ENCODE measurements at regions not wholly inside any gene's neighbourhood (a gene's known extent, or its start where the extent isn't known, plus 50 kb on each side); places are given as distances from the start of the nearest gene placed in this dataset.

- DNase-seq (ENCODE audit: extremely low spot score) = no peak
- POLR2A ChIA-PET = no interaction called here
- TF ChIP-seq SP1 (IDR thresholded peaks at IDR 0.05) (no peak), FOXA1 (IDR thresholded peaks at IDR 0.05) (no peak), LEF1 (IDR thresholded peaks at IDR 0.05; ENCODE audit: borderline replicate concordance) (no peak), L3MBTL2 (conservative IDR thresholded peaks at IDR 0.05) (no peak), BHLHE40 (IDR thresholded peaks at IDR 0.05; ENCODE audit: borderline replicate concordance) (no peak), CTBP1 (IDR thresholded peaks at IDR 0.05; ENCODE audit: borderline replicate concordance) (no peak)
- CTCF ChIA-PET = interaction anchor here (0.5 kb wide), 1 partner anchor 315 kb away, joined by 3 read pairs; no protein-coding TSS in a partner anchor
These were observed 641.9 kb upstream of the RBFOX1 start for GRCh38 chr16:6690741-6691140.

- no peak for DNase-seq (ENCODE audit: extremely low spot score)
- CTCF ChIA-PET = no interaction called here
- POLR2A ChIA-PET = no interaction called here
- no peak for TF ChIP-seq ELF4 (IDR thresholded peaks at IDR 0.05)
- TF ChIP-seq LEF1 (IDR thresholded peaks at IDR 0.05; ENCODE audit: borderline replicate concordance) = no peak
- TF ChIP-seq TARDBP (IDR thresholded peaks at IDR 0.05) = no peak
- no peak for TF ChIP-seq NFRKB (IDR thresholded peaks at IDR 0.05)
These were observed 643.0 kb upstream of the RBFOX1 start for GRCh38 chr16:6689643-6690042.

DNA sequence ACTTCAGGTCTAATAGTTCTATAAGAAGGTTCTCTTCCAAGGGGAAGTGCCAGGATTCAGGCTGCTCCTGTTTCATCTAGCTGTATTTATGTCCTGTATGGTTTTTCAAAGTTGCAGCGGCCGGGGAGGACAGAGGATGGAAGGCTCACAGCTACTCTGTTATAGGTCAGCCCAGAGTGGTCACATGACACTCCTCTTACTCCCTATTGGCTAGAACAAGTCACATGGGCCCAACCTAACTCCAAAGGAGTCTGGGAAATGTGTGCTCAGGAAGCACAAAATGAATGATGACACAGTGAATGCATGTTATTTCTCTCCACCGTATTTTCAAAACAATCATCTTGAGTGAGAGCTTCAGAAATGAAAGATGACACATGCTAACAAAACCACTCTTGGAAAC is 645.1 kb upstream of the RBFOX1 start:
- ChIA-PET POLR2A (no interaction called here), CTCF (no interaction called here)
- TF ChIP-seq BHLHE40 (IDR thresholded peaks at IDR 0.05; ENCODE audit: borderline replicate concordance) (no peak), NFRKB (IDR thresholded peaks at IDR 0.05) (no peak), PKNOX1 (IDR thresholded peaks at IDR 0.05) (no peak), FOXM1 (IDR thresholded peaks at IDR 0.05; ENCODE audit: borderline replicate concordance) (no peak), TARDBP (IDR thresholded peaks at IDR 0.05) (no peak), CTBP1 (IDR thresholded peaks at IDR 0.05; ENCODE audit: borderline replicate concordance) (no peak), LEF1 (IDR thresholded peaks at IDR 0.05; ENCODE audit: borderline replicate concordance) (no peak), SUZ12 (IDR thresholded peaks at IDR 0.05) (no peak), SP1 (IDR thresholded peaks at IDR 0.05) (no peak)
- DNase-seq (ENCODE audit: extremely low spot score) = no peak

GRCh38 chr16:6684076-6684673 is 648.5 kb upstream of the RBFOX1 start:
- CTCF ChIA-PET = interaction anchor here (0.6 kb wide), 1 partner anchor 183 kb away, joined by 5 read pairs; no protein-coding TSS in a partner anchor
- POLR2A ChIA-PET = no interaction called here
- TF ChIP-seq FOXM1 (IDR thresholded peaks at IDR 0.05; ENCODE audit: borderline replicate concordance) = no peak
- no peak for TF ChIP-seq SUZ12 (IDR thresholded peaks at IDR 0.05)
- no peak for TF ChIP-seq FOXK2 (IDR thresholded peaks at IDR 0.05)
- no peak for TF ChIP-seq TARDBP (IDR thresholded peaks at IDR 0.05)
- no peak for TF ChIP-seq NFRKB (IDR thresholded peaks at IDR 0.05)
- TF ChIP-seq HDGF (IDR thresholded peaks at IDR 0.05; ENCODE audit: borderline replicate concordance) = no peak
- no peak for TF ChIP-seq ZNF384 (IDR thresholded peaks at IDR 0.05)
- TF ChIP-seq L3MBTL2 (conservative IDR thresholded peaks at IDR 0.05) = no peak
- peak; percentile 23 for DNase-seq (ENCODE audit: extremely low spot score)

DNA sequence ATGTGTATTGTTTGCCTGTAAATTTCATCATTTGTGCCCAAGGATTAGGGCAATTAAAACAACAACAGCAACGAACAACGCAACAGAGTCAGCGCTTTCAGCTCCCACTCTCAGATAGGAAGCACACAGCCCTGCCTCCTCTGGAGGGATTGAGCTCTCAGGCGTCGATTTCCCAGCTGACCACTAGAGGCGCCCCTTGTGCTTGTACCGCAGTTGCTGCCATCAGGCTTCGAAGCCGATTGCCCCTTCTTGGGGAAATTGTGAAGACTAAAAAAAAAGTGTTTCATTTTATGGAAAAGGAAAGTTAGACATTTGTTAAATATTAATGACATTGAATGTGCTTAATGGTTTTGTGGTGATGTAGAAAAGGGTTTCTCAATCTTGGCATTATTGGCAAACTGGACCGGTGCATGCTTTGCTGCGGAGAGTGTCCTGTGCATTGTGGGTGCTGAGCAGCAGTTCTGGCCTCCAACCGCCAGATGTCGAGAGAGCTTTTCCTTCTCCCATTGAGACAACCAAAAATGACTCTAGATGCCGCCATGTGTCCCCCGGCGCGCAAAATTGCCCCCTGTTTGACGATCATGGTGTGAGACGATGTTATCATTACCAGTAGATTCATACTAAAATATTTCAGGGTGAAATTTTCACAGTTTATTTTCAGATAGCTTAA is 650.4 kb upstream of the RBFOX1 start:
- POLR2A ChIA-PET = no interaction called here
- TF ChIP-seq NFRKB (IDR thresholded peaks at IDR 0.05) (no peak), FOXM1 (IDR thresholded peaks at IDR 0.05; ENCODE audit: borderline replicate concordance) (no peak), CTBP1 (IDR thresholded peaks at IDR 0.05; ENCODE audit: borderline replicate concordance) (no peak), ZNF384 (IDR thresholded peaks at IDR 0.05) (no peak), HDGF (IDR thresholded peaks at IDR 0.05; ENCODE audit: borderline replicate concordance) (no peak), BHLHE40 (IDR thresholded peaks at IDR 0.05; ENCODE audit: borderline replicate concordance) (no peak), FOXA1 (IDR thresholded peaks at IDR 0.05) (no peak)
- peak; percentile 56 for DNase-seq (ENCODE audit: extremely low spot score)
- CTCF ChIA-PET = interaction anchor here (0.5 to 0.7 kb wide), 3 partner anchors 13 to 326 kb away, joined by 3 to 4 read pairs (median 3); no protein-coding TSS in a partner anchor

- ChIA-PET CTCF (no interaction called here), POLR2A (no interaction called here)
- no peak for TF ChIP-seq L3MBTL2 (conservative IDR thresholded peaks at IDR 0.05)
- TF ChIP-seq NFRKB (IDR thresholded peaks at IDR 0.05) = no peak
- no peak for TF ChIP-seq FOXA1 (IDR thresholded peaks at IDR 0.05)
- TF ChIP-seq ZNF384 (IDR thresholded peaks at IDR 0.05) = no peak
- TF ChIP-seq FOXM1 (IDR thresholded peaks at IDR 0.05; ENCODE audit: borderline replicate concordance) = no peak
- no peak for TF ChIP-seq SUZ12 (IDR thresholded peaks at IDR 0.05)
- TF ChIP-seq PKNOX1 (IDR thresholded peaks at IDR 0.05) = no peak
- no peak for DNase-seq (ENCODE audit: extremely low spot score)
These were observed 654.1 kb upstream of the RBFOX1 start for GRCh38 chr16:6678586-6678985.

GRCh38 chr16:6674071-6674470 is 658.6 kb upstream of the RBFOX1 start:
- DNase-seq (ENCODE audit: extremely low spot score) = no peak
- TF ChIP-seq BHLHE40 (IDR thresholded peaks at IDR 0.05; ENCODE audit: borderline replicate concordance) (no peak), FOXK2 (IDR thresholded peaks at IDR 0.05) (no peak), HDGF (IDR thresholded peaks at IDR 0.05; ENCODE audit: borderline replicate concordance) (no peak), SUZ12 (IDR thresholded peaks at IDR 0.05) (no peak), NFRKB (IDR thresholded peaks at IDR 0.05) (no peak), SP1 (IDR thresholded peaks at IDR 0.05) (no peak), TARDBP (IDR thresholded peaks at IDR 0.05) (no peak)
- ChIA-PET CTCF (no interaction called here), POLR2A (no interaction called here)
